ENCODE measurements at regions not wholly inside any gene's neighbourhood (a gene's known extent, or its start where the extent isn't known, plus 50 kb on each side); places are given as distances from the start of the nearest gene placed in this dataset.

GRCh38 chr5:162786234-162786633 lies 651.2 kb upstream of the CCNG1 start:
- TF ChIP-seq GATA3 (IDR thresholded peaks at IDR 0.05; ENCODE audit: low read depth, low read length) = no peak
- TF ChIP-seq GATA2 (IDR thresholded peaks at IDR 0.05; ENCODE audit: low read depth, low read length) = no peak

All from SH-SY5Y (cell line).